ENCODE measurements at regions not wholly inside any gene's neighbourhood (a gene's known extent, or its start where the extent isn't known, plus 50 kb on each side); places are given as distances from the start of the nearest gene placed in this dataset.

DNA sequence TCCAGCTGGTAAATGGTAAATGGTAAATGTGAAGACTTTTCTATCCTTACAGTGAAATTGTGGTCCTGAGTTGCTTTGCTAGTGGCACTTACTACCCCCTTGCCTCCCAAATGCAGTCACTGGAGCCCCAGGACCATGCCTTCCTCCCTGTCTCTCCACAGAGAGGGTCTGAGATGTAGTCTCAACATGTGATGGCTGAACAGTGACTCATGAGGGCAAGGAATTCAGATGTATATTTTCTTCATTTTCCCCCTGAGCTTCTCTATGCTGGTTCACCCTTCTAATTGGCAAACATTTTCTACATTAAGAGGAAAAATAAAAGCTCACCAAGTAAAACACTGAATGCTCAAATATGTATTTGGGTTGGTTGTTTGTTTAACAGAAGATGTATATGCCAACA lies 232.0 kb downstream of the SH3BP4 start:
- no peaks in the 10 kb centered on the region for H3F3A ChIP-seq (ENCODE audit: insufficient read depth, low read length)
- no peak overlapping the region for H3K9ac ChIP-seq (ENCODE audit: low read length)
- H2AFZ ChIP-seq (ENCODE audit: low read length): no peak overlapping the region
- no peaks in the 10 kb centered on the region for H3K9me3 ChIP-seq (replicated peaks; ENCODE audit: insufficient read depth, low read length)
- H3K4me1 ChIP-seq (ENCODE audit: low read length): no peaks in the 10 kb centered on the region
- H4K20me1 ChIP-seq (ENCODE audit: insufficient read depth, low read length): no peaks in the 10 kb centered on the region
- H3K4me3 ChIP-seq (ENCODE audit: low read length): no peak overlapping the region
- H3K4me2 ChIP-seq (ENCODE audit: low read depth, low read length): no peak overlapping the region
- no peaks in the 10 kb centered on the region for H3K27me3 ChIP-seq (replicated peaks; ENCODE audit: insufficient read depth, low read length)
- TF ChIP-seq EZH2phosphoT487 (IDR thresholded peaks at IDR 0.05; ENCODE audit: low read length) (no peak), EZH2 (optimal IDR thresholded peaks at IDR 0.05; ENCODE audit: low read depth, low read length) (no peak)
- TF ChIP-seq, protein P1, sequence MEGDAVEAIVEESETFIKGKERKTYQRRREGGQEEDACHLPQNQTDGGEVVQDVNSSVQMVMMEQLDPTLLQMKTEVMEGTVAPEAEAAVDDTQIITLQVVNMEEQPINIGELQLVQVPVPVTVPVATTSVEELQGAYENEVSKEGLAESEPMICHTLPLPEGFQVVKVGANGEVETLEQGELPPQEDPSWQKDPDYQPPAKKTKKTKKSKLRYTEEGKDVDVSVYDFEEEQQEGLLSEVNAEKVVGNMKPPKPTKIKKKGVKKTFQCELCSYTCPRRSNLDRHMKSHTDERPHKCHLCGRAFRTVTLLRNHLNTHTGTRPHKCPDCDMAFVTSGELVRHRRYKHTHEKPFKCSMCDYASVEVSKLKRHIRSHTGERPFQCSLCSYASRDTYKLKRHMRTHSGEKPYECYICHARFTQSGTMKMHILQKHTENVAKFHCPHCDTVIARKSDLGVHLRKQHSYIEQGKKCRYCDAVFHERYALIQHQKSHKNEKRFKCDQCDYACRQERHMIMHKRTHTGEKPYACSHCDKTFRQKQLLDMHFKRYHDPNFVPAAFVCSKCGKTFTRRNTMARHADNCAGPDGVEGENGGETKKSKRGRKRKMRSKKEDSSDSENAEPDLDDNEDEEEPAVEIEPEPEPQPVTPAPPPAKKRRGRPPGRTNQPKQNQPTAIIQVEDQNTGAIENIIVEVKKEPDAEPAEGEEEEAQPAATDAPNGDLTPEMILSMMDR (IDR thresholded peaks at IDR 0.05; ENCODE audit: low read length): no peak
- no peaks in the 10 kb centered on the region for H3K79me2 ChIP-seq (ENCODE audit: low read length)
- H3K27ac ChIP-seq (ENCODE audit: low read length): no peak overlapping the region
- no peak for DNase-seq
- H3K9me2 ChIP-seq (replicated peaks; ENCODE audit: insufficient read depth, low read length): no peaks in the 10 kb centered on the region
- H3K36me3 ChIP-seq (replicated peaks; ENCODE audit: insufficient read depth, low read length): no peaks in the 10 kb centered on the region

GRCh38 chr2:235187806-235188205 lies 236.0 kb downstream of the SH3BP4 start:
- no peaks in the 10 kb centered on the region for H3K4me1 ChIP-seq (ENCODE audit: low read length)
- H3K4me2 ChIP-seq (ENCODE audit: low read depth, low read length): no peak overlapping the region
- H3F3A ChIP-seq (ENCODE audit: insufficient read depth, low read length): no peaks in the 10 kb centered on the region
- H3K79me2 ChIP-seq (ENCODE audit: low read length): no peaks in the 10 kb centered on the region
- no peak overlapping the region for H3K9ac ChIP-seq (ENCODE audit: low read length)
- no peak overlapping the region for H3K4me3 ChIP-seq (ENCODE audit: low read length)
- no peaks in the 10 kb centered on the region for H3K36me3 ChIP-seq (replicated peaks; ENCODE audit: insufficient read depth, low read length)
- H3K9me3 ChIP-seq (replicated peaks; ENCODE audit: insufficient read depth, low read length): no peaks in the 10 kb centered on the region
- no peaks in the 10 kb centered on the region for H4K20me1 ChIP-seq (ENCODE audit: insufficient read depth, low read length)
- no peaks in the 10 kb centered on the region for H3K9me2 ChIP-seq (replicated peaks; ENCODE audit: insufficient read depth, low read length)
- H3K27me3 ChIP-seq (replicated peaks; ENCODE audit: insufficient read depth, low read length): no peaks in the 10 kb centered on the region
- DNase-seq: no peak
- H3K27ac ChIP-seq (ENCODE audit: low read length): no peak overlapping the region
- H2AFZ ChIP-seq (ENCODE audit: low read length): no peak overlapping the region
- TF ChIP-seq, protein P1 (IDR thresholded peaks at IDR 0.05; ENCODE audit: low read length): no peak

DNA sequence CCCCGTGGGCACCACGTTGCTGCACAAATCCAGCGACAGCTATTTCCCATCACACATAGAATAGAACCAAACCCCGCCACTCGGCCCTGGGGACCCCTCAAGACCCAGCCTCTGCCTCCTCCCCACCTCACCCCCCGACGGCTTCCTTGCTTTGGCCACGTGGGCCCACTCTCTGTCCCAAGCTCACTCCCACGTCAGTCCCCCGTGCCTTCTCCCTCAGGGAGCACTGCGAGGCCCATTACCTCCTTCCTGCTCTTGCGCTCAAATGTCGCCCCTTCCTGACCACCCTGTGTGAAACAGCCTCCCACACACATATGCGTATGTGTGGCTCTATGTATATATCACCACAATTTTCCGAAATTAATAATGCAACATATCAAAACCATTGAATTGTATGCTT lies 239.7 kb downstream of the SH3BP4 start:
- Histone ChIP-seq H3K9ac (ENCODE audit: low read length) (no peak overlapping the region), H3K9me3 (replicated peaks; ENCODE audit: insufficient read depth, low read length) (no peaks in the 10 kb centered on the region), H3K36me3 (replicated peaks; ENCODE audit: insufficient read depth, low read length) (no peaks in the 10 kb centered on the region), H3K79me2 (ENCODE audit: low read length) (no peaks in the 10 kb centered on the region), H4K20me1 (ENCODE audit: insufficient read depth, low read length) (no peaks in the 10 kb centered on the region), H2AFZ (ENCODE audit: low read length) (no peak overlapping the region), H3K4me3 (ENCODE audit: low read length) (no peak overlapping the region), H3F3A (ENCODE audit: insufficient read depth, low read length) (no peaks in the 10 kb centered on the region), H3K4me1 (ENCODE audit: low read length) (no peaks in the 10 kb centered on the region), H3K27ac (ENCODE audit: low read length) (no peak overlapping the region), H3K4me2 (ENCODE audit: low read depth, low read length) (no peak overlapping the region), H3K9me2 (replicated peaks; ENCODE audit: insufficient read depth, low read length) (no peaks in the 10 kb centered on the region), H3K27me3 (replicated peaks; ENCODE audit: insufficient read depth, low read length) (no peaks in the 10 kb centered on the region)
- no peak for DNase-seq
- TF ChIP-seq, protein P1 (IDR thresholded peaks at IDR 0.05; ENCODE audit: low read length): no peak
- TF ChIP-seq EZH2 (optimal IDR thresholded peaks at IDR 0.05; ENCODE audit: low read depth, low read length): no peak
- TF ChIP-seq EZH2phosphoT487 (IDR thresholded peaks at IDR 0.05; ENCODE audit: low read length): no peak

All from MM.1S (cell line).